Stimulated activated CD8-positive, alpha-beta memory T cell treated with anti-CD3 and anti-CD28 coated beads, Interleukin-15, amount 100 ng/mL, for 24 hours (primary cell): ENCODE measurements at regions not wholly inside any gene's neighbourhood (a gene's known extent, or its start where the extent isn't known, plus 50 kb on each side); places are given as distances from the start of the nearest gene placed in this dataset.

Experiments
- DNase-seq: peaks from one replicate; pipeline ENCODE4 v3.0.0-alpha.2; 2020; ENCODE audit warnings: low read depth

DNA sequence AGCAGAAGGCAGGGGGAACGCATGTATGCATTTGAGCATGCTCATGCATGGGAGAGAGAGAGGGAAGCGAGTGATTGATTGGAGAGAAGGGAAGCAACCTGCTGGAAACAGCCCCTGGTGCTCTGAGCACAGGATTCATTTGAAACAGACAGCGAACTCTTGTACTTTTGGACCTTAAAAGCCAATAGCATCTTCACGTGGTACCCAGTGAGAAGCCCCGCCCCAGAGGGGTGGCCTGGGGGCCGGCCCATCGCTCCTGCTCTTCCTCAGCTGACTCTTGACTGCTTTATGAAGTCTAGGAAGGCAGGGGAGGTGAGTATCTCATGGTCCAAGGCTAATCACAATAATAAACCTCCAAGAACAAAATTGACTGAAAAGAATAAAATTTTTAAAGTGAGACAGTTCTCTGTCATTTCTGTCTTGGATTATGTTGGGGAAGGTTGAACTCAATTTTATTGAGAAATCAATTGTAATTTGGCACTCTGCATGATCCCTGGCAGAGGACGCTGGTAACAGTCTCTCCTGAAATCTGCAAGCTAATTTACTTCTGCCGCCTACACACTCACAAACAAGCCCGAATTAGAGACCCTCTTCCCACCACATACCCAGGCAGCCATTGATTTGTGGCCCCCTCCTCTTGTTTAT lies 168.2 kb upstream of the PPARGC1A start:
- no peak for DNase-seq

DNA sequence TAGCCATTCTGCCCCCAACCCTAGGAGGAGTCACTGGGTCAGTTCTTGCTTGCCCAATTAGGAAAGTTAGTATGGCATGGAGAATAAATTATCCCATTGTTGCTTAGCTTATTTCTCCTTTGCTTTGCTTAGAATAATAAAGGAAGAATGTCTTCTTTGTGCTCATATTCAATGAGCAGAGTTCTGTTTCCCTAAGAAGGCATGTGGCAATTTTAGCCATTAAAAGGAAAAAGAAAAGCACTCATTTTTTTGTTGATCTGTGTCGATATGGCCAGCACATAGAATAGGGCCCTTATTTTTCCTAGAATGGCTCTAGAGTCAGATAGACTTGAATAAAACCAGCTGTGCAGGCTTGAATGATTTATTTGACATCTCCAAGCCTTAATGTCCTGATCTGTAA lies 166.4 kb upstream of the PPARGC1A start:
- no peak for DNase-seq

GRCh38 chr4:24055623-24056022 lies 165.8 kb upstream of the PPARGC1A start:
- no peak for DNase-seq

- no peak for DNase-seq
These were observed 165.1 kb upstream of the PPARGC1A start for GRCh38 chr4:24054910-24055309.

DNA sequence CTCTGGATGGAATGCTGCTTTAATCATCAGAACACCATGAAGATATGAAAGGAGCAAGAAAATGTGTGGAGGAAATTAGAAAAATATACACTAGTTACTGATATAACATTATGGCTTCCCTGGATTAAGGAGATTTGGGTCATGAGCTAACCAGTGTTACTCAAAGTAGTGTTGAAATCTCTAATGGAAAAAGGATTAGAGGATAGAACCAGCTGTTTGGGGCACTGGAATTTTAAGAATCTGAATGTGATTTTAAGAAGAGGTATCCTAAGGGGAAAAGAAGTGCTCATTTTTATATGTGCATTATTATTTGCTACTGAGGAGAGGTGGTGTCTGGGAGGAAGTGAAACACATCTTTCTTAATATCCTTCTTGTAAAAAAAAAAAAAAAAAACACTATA lies 164.1 kb upstream of the PPARGC1A start:
- DNase-seq: no peak

- DNase-seq: no peak
These were observed 155.1 kb upstream of the PPARGC1A start for GRCh38 chr4:24044610-24045589.

DNA sequence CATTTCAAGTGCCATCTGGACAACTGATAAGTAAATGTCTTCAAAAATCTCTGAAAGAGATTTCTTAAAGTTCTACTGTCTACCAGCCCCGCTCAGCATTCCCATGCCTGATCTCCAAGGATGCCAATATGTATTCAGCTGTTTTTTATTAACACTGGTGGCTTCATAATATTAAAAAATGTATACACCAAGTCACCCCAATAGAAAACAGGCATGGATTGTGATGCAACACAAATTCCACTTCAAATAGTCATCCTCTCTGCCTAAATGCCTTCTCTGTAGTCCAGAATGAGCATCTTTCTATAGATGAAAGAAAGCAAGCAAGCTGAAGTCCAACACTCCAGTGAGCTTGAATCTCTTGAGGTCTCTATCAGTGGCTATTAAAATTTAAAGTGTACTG lies 152.2 kb upstream of the PPARGC1A start:
- DNase-seq: no peak

DNA sequence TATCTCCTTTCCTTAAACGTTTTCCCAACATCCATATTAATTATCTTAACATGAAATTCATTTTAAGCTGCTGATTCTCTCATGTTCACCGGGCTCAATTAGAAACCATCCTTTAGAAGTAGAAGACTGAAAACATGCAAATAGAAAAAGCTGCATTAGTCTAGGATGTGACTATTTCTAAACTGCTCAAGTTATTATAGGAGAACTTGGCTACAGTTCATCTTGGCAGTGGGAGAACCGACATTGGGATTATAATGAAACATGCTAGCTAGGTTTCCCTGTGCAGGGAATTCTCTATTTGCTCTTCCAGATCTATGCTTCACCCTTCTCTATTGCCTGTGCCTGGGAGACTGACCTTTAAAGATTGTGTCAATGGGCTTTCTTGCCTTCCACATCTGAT lies 151.0 kb upstream of the PPARGC1A start:
- DNase-seq: no peak

GRCh38 chr4:24033626-24034025 lies 143.8 kb upstream of the PPARGC1A start:
- no peak for DNase-seq

GRCh38 chr4:24032371-24032989 lies 142.6 kb upstream of the PPARGC1A start:
- no peak for DNase-seq

GRCh38 chr4:24026596-24026995 lies 136.7 kb upstream of the PPARGC1A start:
- DNase-seq: no peak

- DNase-seq: no peak
These were observed 134.8 kb upstream of the PPARGC1A start for GRCh38 chr4:24024605-24025004.

GRCh38 chr4:24024157-24024556 lies 134.3 kb upstream of the PPARGC1A start:
- DNase-seq: no peak

GRCh38 chr4:24015782-24016181 lies 125.9 kb upstream of the PPARGC1A start:
- no peak for DNase-seq

DNA sequence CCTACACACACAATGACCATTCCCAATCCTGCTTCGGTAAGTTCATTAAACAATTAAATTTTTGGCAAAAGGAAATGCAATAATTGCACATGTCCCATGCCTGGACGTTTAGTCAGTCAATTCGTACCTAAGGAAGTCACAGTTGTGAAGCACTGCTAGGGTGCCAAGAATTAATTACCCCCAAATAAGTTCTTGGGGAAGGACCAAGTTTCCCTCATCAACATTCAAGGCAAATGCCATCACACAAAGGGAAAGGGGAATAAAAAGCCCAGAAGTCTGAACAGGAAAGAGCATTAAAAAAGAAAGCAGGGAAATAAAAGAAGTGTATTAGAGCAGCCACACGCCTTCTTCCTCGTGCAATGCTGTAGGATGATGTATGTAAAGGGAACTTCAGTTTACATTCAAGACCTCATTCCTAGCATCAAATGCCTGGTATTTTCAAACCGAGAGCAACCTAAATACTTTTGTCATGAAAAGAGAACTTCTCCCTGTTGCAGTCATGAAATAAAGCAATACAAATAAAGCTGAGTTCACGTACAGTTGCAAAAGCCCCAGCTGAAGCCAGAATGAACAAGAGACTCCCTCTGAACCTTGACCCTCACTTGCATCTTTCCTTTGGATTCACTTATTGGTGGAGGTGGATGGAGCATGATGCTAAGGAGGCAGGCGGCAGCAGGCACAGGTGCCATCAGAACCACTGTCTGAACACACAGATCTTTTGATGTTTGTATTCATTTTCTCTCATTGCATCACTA lies 124.0 kb upstream of the PPARGC1A start:
- no peak for DNase-seq

GRCh38 chr4:24010994-24011393 lies 121.1 kb upstream of the PPARGC1A start:
- DNase-seq: no peak

- no peak for DNase-seq
These were observed 120.7 kb upstream of the PPARGC1A start for GRCh38 chr4:24010573-24010972.

DNA sequence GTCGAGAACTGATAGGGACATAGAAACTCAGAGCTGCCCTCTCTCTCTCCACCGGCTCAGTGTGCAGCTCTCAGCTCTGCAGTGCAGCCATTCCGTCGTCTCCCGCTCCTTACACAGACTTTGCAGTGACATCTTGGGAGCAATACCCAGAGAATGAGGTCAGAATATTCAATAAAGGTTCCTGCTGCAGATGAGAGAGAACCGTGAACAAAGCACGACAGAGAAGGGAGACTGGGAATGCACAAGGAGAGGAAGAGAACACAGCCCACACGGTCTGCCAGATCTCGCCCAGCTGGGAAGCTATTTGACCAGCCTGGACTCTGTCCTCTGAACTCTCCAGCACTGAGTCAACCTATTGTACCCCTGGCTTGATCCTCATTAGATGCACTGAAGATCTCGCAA lies 118.0 kb upstream of the PPARGC1A start:
- DNase-seq: no peak

GRCh38 chr4:24006269-24006668 lies 116.4 kb upstream of the PPARGC1A start:
- DNase-seq: no peak

GRCh38 chr4:24003926-24004325 lies 114.1 kb upstream of the PPARGC1A start:
- DNase-seq: no peak

GRCh38 chr4:24003496-24003895 lies 113.6 kb upstream of the PPARGC1A start:
- no peak for DNase-seq

GRCh38 chr4:24002330-24002966 lies 112.6 kb upstream of the PPARGC1A start:
- no peak for DNase-seq
